PC-9 (cell line): ENCODE measurements at regions not wholly inside any gene's neighbourhood (a gene's known extent, or its start where the extent isn't known, plus 50 kb on each side); places are given as distances from the start of the nearest gene placed in this dataset.

Source experiments
- CTCF ChIP-seq: fragments of 200-600 bp; sonication (generic); conservative IDR thresholded peaks from 2 replicates; pipeline ENCODE4 v1.6.1; 2017; ENCODE audit warnings: mixed run types, antibody characterized with exemption, mild to moderate bottlenecking, moderate library complexity
- EZH2 ChIP-seq: fragments of 200-600 bp; sonication (generic); IDR thresholded peaks from 2 replicates; pipeline ENCODE4 v1.8.0; 2017; ENCODE audit warnings: antibody characterized with exemption, low read depth

- TF ChIP-seq CTCF (no peak), EZH2 (no peak)
These were observed 114.8 kb downstream of the ARL4C start for GRCh38 chr2:234382131-234382530.
